PC-3 (cell line): ENCODE measurements at regions not wholly inside any gene's neighbourhood (a gene's known extent, or its start where the extent isn't known, plus 50 kb on each side); places are given as distances from the start of the nearest gene placed in this dataset.

ENCODE experiments used
- CTCF ChIP-seq: fragments of 300-600 bp; sonication (generic); conservative IDR thresholded peaks from 2 replicates; pipeline ENCODE4 v1.5.1; 2017; ENCODE audit warnings: antibody characterized with exemption, low read depth, mild to moderate bottlenecking, low read length
- EZH2 ChIP-seq: fragments of 300-600 bp; sonication (generic); IDR thresholded peaks from one replicate; pipeline ENCODE4 v1.6.1; 2017; ENCODE audit warnings: antibody characterized with exemption, mild to moderate bottlenecking, low read length; ENCODE audit not compliant: unreplicated experiment

DNA sequence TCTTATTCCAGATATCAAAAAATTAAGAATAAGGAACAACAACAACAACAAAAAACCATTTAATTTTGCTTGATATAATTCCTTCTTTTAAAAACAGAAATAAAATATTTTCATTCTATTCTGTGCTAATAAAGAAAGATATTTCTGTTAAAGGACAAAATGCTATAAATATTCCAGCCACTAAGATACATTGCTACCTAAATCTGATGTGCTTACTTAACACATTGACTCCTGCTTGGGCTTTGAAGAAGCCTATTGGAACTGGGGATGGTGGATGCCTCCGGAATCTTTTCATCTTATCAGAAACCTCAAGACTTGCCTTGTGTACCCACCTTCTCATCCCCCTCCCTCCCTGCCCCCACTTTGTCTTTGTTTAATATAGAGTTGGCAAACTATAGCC is 320.2 kb downstream of the MEX3B start:
- TF ChIP-seq EZH2 (no peak), CTCF (no peak)
